Stromal cell of bone marrow (primary cell): ENCODE measurements at regions not wholly inside any gene's neighbourhood (a gene's known extent, or its start where the extent isn't known, plus 50 kb on each side); places are given as distances from the start of the nearest gene placed in this dataset.
A peak's percentile ranks its signal among the peaks of the same experiment; 100 is the strongest.

Experiments
- DNase-seq: peaks from one replicate; pipeline ENCODE4 v3.0.0-alpha.2; 2012; ENCODE audit warnings: low read depth

DNA sequence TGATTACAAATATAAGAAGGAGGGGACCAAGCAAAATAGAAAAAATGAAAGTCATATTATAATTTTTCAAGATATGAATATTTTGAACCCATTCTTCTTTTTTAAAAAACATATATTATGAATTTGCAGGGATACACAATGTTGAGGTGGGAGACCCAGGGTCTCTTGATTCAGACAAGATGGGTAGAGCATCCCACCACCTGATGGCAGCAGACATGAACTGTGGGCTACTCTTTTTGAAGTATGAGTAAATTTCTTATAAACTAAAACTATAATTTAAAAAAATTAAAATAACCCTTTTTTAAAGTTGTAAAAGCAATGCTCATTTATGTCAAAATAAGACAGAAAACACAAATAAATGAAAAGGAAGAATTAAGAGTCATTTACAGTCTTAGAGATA is 202.7 kb upstream of the PRICKLE1 start:
- DNase-seq = no peak

DNA sequence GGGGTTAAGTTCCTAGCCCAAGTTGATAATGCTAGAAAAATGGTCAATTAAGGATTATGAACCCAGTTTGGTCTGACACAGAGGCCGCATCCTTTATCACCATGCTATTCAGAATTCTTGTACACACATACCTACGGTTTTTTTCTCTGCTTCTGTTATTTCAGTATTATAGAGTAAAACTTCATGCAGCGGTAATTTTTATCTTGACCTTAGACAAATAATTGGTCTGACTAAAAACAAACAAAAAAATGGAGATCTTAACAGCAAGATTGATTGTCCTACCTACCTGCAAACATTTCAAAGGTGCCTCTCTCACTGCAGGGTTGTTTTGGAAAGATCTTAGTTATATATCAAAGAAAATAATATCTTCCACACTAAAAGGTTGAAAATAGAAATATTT is 201.9 kb upstream of the PRICKLE1 start:
- DNase-seq = no peak

DNA sequence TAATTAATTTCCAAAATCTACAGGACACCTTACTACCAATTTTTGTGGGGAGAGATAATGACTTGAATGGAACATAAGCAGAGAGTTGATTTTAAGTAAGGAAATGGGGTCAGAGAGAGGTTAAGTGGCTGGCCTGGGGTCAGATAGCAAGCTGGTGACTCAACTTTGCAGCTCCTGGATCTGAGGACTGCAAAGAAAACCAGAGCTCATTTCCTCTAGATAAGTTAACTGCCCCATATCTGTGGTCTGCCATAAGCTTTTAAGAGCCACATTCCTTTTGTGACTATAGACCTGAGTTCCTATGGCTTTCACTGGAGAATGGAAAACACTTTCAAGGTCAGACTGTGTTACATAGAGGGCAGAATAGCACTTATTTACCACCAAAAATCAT is 201.2 kb upstream of the PRICKLE1 start:
- DNase-seq = peak; percentile 18

DNA sequence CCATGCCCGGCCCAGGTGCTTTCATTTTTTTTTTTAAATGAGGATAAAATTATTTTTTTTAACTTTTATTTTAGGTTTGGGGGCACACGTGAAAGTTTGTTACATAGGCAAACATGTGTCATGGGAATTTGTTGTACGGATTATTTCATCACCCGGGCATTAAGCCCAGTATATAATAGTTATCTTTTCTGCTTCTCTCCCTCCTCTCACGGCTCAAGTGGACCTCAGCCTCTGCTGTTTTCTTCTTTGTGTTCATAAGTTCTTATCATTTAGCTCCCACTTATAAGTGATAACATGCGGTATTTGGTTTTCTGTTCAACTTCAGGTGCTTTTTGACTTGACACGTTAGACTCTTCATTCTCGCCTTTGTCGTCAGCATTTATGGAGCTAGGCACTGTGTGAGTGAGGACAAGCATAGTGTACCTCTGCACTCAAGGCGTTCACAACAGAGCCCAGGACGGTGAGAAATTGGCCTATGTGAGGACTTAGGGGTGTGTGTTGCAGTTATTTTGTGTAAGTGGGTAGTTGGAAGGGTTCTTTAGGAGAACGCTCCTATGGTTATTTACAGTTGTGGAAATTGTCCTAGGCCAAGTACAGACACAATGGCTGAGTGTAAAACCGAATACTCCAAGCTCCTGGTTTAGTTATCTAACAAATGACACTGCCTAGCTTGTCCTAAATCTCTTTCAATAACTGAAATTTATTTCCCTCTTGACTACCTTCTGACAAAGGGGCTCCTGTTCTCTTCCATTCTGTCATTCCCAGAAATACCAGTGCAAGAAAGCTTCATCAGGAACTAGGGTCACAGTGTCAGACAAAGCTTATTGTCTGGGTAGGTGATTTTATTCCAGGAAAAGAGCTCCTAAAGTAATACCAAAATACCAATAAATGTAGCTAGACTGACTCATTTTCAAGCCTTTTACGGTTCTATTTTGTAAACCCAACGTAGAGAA is 200.5 kb upstream of the PRICKLE1 start:
- DNase-seq = no peak

DNA sequence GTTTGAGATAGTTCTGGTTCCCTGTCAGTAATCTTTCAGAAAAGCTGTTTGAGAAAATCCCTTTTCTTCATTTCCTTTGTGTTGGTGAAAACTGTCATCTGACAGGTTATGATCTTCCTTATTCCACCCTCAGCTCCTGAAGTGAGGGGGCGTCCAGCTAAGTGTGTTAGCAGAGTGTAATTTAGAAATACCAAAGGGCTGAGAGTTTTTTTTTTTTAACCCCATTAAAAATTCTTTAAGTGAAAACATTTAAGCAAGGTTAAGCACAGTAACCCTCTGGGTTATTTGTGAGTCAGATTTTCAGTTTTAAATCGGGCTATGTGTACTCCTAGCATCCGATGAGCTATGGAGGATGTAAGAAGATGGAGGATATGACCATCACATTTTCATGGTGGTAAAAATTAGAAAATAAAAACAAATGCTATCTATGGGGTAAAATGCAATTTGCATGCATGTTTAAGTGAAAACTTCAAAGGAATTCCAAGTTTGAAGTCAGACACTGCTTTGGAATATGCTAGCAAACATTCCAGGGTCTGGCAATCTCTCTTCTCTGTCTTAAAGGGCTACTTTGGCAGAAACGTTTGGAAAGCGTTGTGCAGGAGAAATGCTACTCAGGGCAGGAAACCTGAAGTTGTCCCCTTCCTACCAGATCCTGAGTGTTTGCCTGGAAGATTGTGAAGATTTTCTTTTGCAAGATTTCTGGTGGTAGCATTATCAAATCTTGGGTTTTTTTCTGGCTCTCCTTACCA is 197.0 kb upstream of the PRICKLE1 start:
- no peak for DNase-seq

DNA sequence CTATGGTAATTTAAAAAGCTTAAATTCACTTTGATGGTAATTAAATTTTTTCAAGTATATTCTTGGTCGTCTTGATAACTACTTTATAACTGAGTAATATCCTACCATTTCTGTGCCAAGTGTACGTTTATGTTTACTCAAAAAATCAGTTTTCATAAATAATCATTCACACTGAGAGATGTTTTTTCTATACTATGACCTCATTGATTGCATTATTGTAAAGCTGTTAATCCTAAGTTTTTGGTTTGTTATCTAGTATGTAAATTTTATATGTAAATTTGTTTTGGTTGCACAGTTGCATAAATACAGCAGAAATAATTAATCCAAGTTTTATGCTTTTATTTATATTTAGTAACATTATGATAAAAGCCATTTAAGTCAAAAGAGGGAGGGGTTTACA is 196.4 kb upstream of the PRICKLE1 start:
- no peak for DNase-seq

DNA sequence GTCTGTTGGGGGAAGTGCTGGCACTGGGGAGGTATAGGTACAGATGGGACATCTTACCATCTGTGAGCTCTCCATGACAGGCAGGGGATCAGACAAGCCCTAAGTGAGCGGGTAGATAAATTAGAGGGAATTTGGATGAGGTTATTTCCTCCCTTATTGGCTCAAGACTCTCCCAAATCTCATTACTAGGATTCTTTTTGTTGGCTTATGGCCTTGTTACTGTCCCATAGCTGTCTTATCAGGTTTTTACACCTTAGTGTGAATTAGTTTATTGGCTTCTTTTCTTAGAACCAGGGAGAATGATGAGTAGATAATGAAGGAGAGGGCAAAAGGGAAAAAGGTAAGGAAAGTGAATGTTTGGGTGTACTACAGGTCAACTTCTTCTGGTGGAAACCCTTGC is 191.1 kb upstream of the PRICKLE1 start:
- no peak for DNase-seq

DNA sequence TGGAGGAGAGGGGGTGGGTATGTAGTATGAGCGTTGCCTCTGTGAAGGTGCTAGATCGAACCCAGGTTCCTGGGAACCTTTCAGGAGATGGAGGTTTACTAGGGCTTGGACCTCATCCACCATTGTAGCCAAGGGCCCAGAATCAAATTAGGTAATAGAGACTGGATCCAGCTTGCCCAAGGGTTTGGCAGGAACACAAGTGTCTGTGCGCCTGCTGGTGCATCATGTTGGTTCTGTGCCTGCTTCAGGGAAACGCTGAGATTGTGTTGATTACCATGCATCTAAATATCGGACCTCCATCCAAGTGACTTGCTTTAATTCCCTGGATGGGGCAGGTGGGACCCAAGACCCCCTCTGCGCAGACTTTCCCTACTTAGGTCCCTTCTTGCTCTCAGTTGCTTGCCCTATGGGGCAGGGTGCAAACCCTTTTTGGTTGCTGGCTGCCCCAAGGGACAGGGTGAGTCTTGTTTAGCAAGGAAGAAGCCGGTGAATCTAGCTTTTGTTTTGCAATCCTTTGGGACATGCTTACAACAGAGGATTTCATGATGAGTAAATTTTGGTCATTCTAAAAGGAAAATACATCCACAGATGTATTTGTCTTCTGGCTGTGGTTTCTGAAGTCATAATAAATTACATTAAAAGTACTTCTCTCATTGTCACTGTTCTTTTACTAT is 189.8 kb upstream of the PRICKLE1 start:
- peak; percentile 56 for DNase-seq

DNA sequence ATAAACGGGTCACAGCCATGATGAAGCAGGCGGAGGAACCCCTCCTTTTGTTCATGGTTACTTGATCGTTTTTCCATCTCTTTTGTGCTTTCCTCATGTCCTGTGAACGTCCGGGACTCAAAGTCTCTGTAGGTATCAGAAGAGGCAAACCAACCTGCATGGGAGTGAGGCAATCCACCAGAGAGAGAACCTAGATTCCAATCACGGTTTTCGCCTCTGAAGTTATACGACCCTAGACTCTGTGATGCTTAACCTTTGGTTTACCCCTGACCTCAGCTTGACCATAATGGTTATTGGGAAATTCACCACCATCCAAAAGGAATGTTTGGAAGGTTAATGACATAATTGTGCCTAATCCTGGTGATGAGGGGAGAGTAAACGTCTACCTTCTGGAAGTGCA is 186.8 kb upstream of the PRICKLE1 start:
- DNase-seq = no peak

DNA sequence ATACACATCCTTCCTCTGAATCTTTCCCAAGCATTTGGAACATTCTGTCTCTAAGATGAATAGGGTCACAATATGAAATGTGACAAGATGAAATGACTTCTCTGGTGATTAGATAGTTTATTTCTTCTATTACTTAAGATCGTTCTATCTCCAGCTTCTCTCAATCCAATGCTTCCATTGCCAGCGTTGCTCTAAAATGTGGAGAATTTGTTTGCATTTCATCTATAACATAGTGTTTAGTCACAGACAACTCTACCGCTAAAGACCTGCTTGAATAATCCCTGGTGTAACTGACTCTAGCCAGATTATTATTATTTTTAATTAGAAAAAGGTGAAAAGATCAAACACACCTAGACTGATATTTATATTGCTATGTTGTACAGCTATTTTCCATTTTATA is 184.7 kb upstream of the PRICKLE1 start:
- no peak for DNase-seq

DNA sequence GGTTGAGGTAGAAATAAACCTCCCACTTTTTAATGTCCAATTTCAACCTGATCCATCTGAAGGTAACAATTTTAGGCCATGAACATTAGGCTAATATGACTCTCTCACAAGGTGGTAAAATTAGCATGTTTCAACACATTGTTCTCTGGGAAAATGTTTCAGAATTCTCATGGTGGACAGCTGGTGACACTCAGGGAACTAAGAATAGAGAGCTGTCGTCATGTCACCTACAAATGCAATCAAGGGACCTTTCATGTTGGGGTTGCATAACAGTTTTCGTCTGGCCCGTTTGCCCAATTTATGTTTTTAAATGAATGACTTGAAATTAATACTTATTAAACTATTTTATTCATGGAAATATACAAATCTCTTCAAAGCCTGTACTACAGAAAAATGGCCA is 180.7 kb upstream of the PRICKLE1 start:
- DNase-seq = no peak

DNA sequence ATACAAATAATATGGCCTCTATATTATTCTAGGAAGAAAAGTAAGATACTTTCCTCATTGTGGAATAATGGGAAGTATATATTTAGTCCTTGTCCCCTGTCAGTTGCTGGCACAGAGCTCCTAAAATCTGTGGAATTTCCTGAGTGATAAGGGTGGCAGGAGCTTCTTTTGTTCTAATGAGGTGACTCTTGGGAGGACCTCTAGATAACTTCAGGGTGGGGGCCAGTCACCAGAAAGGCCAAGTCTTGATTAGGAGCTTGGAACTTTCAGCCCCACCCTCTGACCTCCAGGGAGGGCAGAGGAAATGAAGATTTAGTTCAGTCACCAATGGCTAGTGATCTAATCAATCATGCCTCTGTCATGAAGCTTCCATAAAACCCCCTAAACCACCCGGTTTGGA is 179.9 kb upstream of the PRICKLE1 start:
- DNase-seq = no peak

DNA sequence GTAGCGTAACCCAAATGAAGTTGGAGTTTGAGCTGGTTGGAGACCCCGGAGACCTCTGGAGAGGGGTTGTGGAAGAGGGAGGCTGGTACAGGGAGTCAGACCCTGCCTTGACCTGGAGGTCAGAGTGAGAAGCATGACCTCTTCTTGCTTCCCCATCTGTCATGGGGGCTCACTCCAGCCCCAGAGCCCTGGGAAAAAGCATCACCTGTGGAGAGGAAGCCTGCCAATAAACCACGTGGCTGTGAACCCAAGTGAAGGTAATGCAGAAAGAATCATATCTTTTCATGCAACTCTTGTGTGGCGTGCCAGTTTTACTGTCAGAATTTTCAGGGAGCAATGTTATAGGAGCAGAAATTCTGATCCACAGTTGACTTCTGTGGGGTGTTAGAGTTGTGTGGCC is 178.5 kb upstream of the PRICKLE1 start:
- no peak for DNase-seq

DNA sequence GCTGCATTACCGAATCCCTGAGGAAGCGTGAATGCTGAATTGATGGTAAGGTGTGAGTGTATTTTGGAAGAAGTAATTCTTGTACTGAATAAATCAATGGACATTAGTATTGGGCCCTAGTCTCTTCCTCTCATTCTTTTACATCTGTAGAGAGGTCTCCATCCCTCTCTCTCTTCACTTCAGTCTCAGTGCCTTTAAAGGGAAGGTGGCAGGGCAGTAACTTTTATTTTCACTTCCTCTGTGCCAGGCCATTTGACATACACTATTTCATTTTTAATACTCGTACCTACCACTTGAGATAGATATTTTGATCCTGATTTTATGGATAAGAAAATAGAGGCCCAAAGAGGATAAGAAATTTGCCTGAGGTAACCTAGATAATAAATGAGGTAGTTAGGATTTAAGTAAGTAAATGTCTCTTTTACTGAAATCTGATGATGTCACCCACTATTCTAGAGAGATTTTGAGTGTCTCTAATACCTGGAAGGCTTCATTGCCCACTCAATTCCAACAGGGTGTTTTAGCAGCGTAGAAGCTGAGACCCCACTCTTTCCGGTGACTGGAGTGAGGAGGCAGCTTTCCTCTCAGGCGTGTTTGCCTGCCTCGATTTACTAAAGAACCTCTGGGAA is 177.9 kb upstream of the PRICKLE1 start:
- DNase-seq = no peak

DNA sequence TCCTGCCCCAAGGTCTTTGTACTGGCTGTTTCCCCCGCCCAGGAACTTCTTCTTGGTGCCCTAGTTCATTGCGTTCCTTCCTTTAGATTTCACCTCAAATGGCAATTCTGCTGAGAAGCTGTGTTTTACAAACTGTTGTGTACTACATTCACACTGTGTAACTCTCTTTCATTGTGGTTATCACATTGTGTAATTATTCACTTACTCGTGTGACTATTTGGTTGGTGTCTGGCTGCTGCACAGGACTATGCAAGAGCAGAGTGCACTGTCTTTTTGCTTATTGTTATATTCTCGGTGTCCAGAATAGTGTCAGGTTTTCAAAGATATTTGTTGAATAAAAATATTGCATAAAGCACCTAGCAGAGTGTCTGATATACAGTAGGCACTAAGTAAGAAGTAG is 177.2 kb upstream of the PRICKLE1 start:
- DNase-seq = no peak

DNA sequence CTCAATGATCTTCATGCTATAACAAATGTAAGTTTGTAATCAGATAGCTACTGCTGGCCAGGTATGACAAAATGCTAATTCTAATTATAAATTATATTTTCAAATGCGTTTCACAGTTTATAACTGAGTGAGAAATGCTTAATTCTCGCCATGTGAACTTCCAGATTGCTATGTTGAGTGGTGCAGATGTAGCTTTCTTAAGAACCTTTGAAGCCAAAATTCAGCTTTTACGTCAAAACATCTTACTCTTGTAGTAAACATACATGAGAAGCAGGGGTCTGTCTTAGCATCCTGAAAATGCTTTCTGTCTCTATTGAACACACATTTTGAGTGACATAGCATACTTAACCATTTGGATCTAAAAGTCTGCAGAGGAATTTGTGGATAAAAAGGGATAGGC is 176.5 kb upstream of the PRICKLE1 start:
- no peak for DNase-seq

DNA sequence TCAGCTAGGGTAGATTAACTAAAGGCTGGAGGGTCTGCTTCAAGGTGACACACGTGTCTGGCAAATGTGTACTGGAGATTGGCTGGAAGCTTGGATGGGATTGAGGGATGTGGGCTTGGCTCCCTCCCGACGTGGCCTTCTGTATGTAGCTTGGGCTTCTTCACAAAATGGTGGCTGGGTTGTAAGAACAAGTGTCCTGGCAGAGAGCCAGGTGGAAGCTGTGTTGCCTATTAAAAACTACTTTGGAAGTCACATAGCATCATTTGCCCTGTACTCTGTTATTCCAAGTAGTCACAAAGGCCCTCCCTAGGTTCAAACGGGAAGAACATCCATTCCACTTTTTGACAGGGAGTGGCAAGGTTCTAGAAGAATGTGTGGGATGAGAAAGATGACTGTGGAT is 174.1 kb upstream of the PRICKLE1 start:
- no peak for DNase-seq

DNA sequence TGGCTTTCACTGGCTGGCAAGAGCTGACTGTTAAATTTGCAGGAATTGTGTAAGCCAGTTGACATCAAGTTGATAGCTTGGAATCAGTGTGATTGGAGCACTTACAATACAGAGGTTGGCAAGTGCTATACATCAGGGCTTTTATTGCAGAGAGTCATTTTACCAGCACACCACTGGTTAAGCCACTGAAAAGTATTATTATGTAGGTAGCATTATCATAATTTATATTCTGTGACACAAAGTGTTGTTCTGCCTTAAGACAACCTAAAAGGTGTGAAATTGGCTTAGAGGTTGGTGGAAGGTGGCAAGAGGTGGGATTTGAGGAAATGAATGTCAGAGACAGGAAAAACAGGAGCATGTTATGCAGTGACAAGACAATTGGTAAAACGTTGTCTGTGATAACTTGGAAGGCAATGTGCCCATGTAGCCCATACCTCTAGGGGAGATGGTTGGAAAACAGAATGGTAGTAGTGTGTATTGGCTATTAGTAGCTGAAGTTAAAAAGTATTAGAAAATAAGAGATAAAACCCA is 172.9 kb upstream of the PRICKLE1 start:
- DNase-seq = no peak

DNA sequence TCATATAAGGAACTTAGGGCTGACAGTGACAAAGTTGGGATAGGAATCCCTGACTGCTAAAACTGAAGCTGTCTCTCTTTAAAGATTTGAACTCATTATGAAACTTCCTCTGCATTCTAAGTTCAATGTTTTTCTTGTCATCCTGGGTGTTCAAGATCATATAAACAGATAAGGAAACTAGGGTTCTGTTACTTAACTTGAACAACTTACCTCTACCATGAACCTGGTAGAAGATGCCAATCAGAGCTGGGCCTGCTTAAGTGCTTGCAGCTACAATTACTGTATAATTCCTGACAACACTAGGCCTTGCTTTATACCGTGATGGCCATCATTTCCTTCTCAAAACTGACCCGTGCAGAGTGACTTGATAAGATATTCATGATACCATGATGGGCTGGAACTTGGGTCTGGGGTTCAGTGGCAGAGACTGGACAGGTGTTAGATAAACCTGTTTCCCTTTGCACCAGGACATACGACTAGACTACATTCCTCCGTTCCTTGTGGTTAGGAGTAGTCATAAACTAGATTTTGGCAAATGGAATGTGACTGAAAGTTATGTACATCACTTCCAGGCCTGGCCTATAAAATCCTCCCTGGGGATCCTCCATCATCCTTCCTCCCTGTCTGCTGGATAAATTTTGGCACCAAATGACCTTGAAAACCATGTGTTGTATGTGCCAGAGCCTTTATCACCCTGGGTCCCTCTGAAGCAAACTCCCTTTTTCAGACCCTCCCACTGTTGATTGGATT is 172.2 kb upstream of the PRICKLE1 start:
- DNase-seq = no peak

DNA sequence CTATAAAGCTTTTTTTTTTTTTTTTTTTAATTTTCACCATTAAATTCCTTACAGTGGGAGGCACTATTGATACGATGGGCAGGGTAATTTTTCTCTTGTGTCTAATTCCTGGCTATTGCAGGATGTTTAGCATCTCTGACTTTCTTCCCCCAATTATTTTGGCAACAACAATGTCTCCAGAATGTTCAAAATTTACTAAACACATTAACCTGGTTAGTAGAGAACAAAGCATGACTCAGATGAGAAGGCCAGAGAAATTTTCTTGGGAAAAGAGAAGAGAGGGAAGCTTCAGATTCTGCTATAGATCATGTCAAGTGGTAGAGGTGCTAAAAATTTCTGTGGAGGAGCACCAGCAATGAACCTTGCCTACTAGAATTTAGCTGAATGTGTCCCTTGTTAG is 171.5 kb upstream of the PRICKLE1 start:
- no peak for DNase-seq

DNA sequence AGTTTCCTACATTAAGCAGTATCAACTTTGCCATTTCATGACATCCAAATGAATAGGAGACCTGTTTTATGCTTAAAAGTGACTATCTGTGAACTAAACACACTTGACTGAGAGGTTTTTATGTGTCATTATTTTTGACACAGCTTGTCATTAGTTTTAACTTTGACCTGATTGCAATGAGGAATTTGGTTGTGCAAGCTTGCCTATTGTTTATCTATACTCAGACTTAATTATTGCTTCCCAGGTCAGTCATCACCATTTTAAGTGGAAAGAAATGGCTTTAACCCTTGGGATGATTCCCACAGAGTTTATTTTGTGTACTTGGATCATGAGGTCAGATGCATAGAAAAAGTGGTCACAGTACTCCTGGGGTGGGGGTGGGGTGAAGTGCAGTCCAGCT is 171.0 kb upstream of the PRICKLE1 start:
- DNase-seq = no peak
